HL-60 (cell line): ENCODE measurements at regions not wholly inside any gene's neighbourhood (a gene's known extent, or its start where the extent isn't known, plus 50 kb on each side); places are given as distances from the start of the nearest gene placed in this dataset.

Source experiments
- DNase-seq, 2 experiments: peaks; one replicate each; pipeline ENCODE4 v3.0.0-alpha.2; 2010 to 2020; ENCODE audit warnings: low read depth in 1 of 2, low spot score in 1 of 2
- H3K27ac ChIP-seq: fragments of 250-450 bp; sonication (Bioruptor Pico); replicated peaks from 2 replicates; pipeline ENCODE4 v1.5.1; 2020; ENCODE audit warnings: mild to moderate bottlenecking, moderate library complexity
- H3K27me3 ChIP-seq: fragments of 250-450 bp; sonication (Bioruptor Pico); 2 replicates; pipeline ENCODE4 v1.5.1; 2021; ENCODE audit warnings: mild to moderate bottlenecking, moderate library complexity; ENCODE audit not compliant: insufficient read depth, poor library complexity, severe bottlenecking
- H3K4me3 ChIP-seq: replicated peaks from 2 replicates; pipeline ENCODE4 v1.5.1; 2011; ENCODE audit warnings: mild to moderate bottlenecking, control low read depth, low read length; ENCODE audit not compliant: insufficient read depth
- GABPA ChIP-seq: IDR thresholded peaks from 2 replicates; pipeline ENCODE4 v1.6.1; 2012; ENCODE audit warnings: low read depth
- POLR2AphosphoS5 ChIP-seq: IDR thresholded peaks from 2 replicates; pipeline ENCODE4 v1.6.1; 2012; ENCODE audit warnings: low read depth
- SPI1 ChIP-seq: IDR thresholded peaks from 2 replicates; pipeline ENCODE4 v1.6.1; 2012; ENCODE audit warnings: low read depth, mild to moderate bottlenecking, borderline replicate concordance
- TF ChIP-seq, protein P1 (sequence below): IDR thresholded peaks from 2 replicates; pipeline ENCODE4 v1.6.1; 2012; ENCODE audit warnings: low read depth; ENCODE audit not compliant: insufficient replicate concordance
- TF ChIP-seq, protein P2 (sequence below): IDR thresholded peaks from one replicate; pipeline ENCODE4 v1.5.1; 2011; ENCODE audit warnings: low read length, control low read depth, inconsistent platforms; ENCODE audit not compliant: insufficient read depth

DNA sequence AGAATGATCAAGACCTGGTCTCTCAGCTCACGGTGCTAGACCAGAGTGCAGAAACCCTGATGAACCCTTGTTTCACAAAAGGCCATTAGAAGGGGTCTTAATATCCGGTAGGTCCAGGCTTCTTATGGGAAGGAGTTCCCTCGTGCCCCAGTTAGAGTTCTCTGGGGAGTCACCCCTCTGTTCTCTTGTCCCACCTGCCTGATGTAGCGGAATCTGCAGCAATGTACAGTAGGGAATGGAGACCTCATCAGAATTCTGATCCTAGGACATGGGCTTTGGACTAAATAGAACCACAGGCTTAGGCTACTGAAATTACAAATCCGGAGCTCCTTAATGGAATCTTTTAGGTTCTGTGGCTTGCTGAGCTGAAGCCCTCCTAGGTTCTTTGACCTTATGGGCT lies 243.6 kb upstream of the IRX2 start:
- DNase-seq, result no peak
- H3K4me3 ChIP-seq, result no peak overlapping the region
- H3K27ac ChIP-seq, result no peak overlapping the region
- TF ChIP-seq GABPA, result no peak
- TF ChIP-seq, protein P1, sequence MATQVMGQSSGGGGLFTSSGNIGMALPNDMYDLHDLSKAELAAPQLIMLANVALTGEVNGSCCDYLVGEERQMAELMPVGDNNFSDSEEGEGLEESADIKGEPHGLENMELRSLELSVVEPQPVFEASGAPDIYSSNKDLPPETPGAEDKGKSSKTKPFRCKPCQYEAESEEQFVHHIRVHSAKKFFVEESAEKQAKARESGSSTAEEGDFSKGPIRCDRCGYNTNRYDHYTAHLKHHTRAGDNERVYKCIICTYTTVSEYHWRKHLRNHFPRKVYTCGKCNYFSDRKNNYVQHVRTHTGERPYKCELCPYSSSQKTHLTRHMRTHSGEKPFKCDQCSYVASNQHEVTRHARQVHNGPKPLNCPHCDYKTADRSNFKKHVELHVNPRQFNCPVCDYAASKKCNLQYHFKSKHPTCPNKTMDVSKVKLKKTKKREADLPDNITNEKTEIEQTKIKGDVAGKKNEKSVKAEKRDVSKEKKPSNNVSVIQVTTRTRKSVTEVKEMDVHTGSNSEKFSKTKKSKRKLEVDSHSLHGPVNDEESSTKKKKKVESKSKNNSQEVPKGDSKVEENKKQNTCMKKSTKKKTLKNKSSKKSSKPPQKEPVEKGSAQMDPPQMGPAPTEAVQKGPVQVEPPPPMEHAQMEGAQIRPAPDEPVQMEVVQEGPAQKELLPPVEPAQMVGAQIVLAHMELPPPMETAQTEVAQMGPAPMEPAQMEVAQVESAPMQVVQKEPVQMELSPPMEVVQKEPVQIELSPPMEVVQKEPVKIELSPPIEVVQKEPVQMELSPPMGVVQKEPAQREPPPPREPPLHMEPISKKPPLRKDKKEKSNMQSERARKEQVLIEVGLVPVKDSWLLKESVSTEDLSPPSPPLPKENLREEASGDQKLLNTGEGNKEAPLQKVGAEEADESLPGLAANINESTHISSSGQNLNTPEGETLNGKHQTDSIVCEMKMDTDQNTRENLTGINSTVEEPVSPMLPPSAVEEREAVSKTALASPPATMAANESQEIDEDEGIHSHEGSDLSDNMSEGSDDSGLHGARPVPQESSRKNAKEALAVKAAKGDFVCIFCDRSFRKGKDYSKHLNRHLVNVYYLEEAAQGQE, result no peak
- TF ChIP-seq POLR2AphosphoS5, result no peak
- TF ChIP-seq, protein P2, sequence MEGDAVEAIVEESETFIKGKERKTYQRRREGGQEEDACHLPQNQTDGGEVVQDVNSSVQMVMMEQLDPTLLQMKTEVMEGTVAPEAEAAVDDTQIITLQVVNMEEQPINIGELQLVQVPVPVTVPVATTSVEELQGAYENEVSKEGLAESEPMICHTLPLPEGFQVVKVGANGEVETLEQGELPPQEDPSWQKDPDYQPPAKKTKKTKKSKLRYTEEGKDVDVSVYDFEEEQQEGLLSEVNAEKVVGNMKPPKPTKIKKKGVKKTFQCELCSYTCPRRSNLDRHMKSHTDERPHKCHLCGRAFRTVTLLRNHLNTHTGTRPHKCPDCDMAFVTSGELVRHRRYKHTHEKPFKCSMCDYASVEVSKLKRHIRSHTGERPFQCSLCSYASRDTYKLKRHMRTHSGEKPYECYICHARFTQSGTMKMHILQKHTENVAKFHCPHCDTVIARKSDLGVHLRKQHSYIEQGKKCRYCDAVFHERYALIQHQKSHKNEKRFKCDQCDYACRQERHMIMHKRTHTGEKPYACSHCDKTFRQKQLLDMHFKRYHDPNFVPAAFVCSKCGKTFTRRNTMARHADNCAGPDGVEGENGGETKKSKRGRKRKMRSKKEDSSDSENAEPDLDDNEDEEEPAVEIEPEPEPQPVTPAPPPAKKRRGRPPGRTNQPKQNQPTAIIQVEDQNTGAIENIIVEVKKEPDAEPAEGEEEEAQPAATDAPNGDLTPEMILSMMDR, result no peak
- no peak for TF ChIP-seq SPI1
- H3K27me3 ChIP-seq, result no peaks in the 10 kb centered on the region

GRCh38 chr5:2993771-2994170 lies 242.3 kb upstream of the IRX2 start:
- TF ChIP-seq GABPA, result no peak
- TF ChIP-seq, protein P2, result no peak
- no peak for TF ChIP-seq POLR2AphosphoS5
- TF ChIP-seq, protein P1, result no peak
- no peak for TF ChIP-seq SPI1
- H3K4me3 ChIP-seq, result no peak overlapping the region

GRCh38 chr5:2993301-2993700 lies 241.8 kb upstream of the IRX2 start:
- DNase-seq, result no peak
- Histone ChIP-seq H3K4me3 (no peak overlapping the region), H3K27ac (no peak overlapping the region), H3K27me3 (no peaks in the 10 kb centered on the region)
- TF ChIP-seq, protein P1, result no peak
- TF ChIP-seq POLR2AphosphoS5, result no peak
- TF ChIP-seq, protein P2, result no peak
- no peak for TF ChIP-seq GABPA
- no peak for TF ChIP-seq SPI1

More at GRCh38 chr5:2993771-2994170, 242.3 kb upstream of the IRX2 start:
- no peak for DNase-seq
- Histone ChIP-seq H3K27me3 (no peaks in the 10 kb centered on the region), H3K27ac (no peak overlapping the region)
